OCI-LY1 (cell line): ENCODE measurements at regions not wholly inside any gene's neighbourhood (a gene's known extent, or its start where the extent isn't known, plus 50 kb on each side); places are given as distances from the start of the nearest gene placed in this dataset.

ENCODE experiments used
- CTCF ChIP-seq: fragments of 200-600 bp; sonication (generic), shearing (Covaris generic); IDR thresholded peaks from 2 replicates; pipeline ENCODE4 v1.5.1; 2017; ENCODE audit warnings: mild to moderate bottlenecking, antibody characterized with exemption, low read length, moderate library complexity, mixed read lengths
- EZH2 ChIP-seq: fragments of 200-600 bp; sonication (generic), shearing (Covaris generic); IDR thresholded peaks from 2 replicates; pipeline ENCODE4 v1.8.0; 2017; ENCODE audit warnings: borderline replicate concordance, mixed run types, mild to moderate bottlenecking, antibody characterized with exemption, low read length, moderate library complexity, mixed read lengths

- TF ChIP-seq CTCF = no peak
- TF ChIP-seq EZH2 = no peak
Observed at GRCh38 chr20:51211191-51211590, 188.3 kb upstream of the KCNG1 start.
